Liver (tissue), 8 donors: ENCODE measurements at regions not wholly inside any gene's neighbourhood (a gene's known extent, or its start where the extent isn't known, plus 50 kb on each side); places are given as distances from the start of the nearest gene placed in this dataset.

Experiments
- DNase-seq: peaks from one replicate; pipeline ENCODE4 v3.0.0-alpha.2; 2017; ENCODE audit warnings: low spot score
- H3K27ac ChIP-seq, 2 donors: one replicate each; pipeline ENCODE4 v1.7.0; 2013; ENCODE audit warnings: inconsistent platforms in 2 of 2, low read length in 2 of 2, control low read depth in 1 of 2, low read depth in 1 of 2, mild to moderate bottlenecking in 1 of 2
- H3K27me3 ChIP-seq, 4 donors: one replicate each; pipeline versions ENCODE4 v1.6.1 to v1.7.0; 2013; ENCODE audit warnings: low read length in 3 of 4, inconsistent platforms in 1 of 4, mild to moderate bottlenecking in 1 of 4, moderate library complexity in 1 of 4; ENCODE audit not compliant: control insufficient read depth in 4 of 4, insufficient read depth in 4 of 4
- H3K36me3 ChIP-seq, 4 donors: one replicate each; pipeline versions ENCODE4 v1.6.1 to v1.7.0; 2013; ENCODE audit warnings: low read length in 3 of 4, mild to moderate bottlenecking in 3 of 4, low read depth in 1 of 4, moderate library complexity in 1 of 4; ENCODE audit not compliant: control insufficient read depth in 4 of 4, insufficient read depth in 3 of 4
- H3K4me1 ChIP-seq, 4 donors: one replicate each; pipeline versions ENCODE4 v1.6.1 to v1.7.0; 2013; ENCODE audit warnings: low read length in 3 of 4, mild to moderate bottlenecking in 3 of 4, moderate library complexity in 1 of 4; ENCODE audit not compliant: control insufficient read depth in 4 of 4, insufficient read depth in 4 of 4
- H3K4me3 ChIP-seq, 3 donors: one replicate each; pipeline versions ENCODE4 v1.6.1 to v1.7.0; 2013; ENCODE audit warnings: low read length in 3 of 3, control low read depth in 1 of 3, low read depth in 1 of 3, mild to moderate bottlenecking in 1 of 3
- H3K9ac ChIP-seq, 2 donors: one replicate each; pipeline ENCODE4 v1.7.0; 2013; ENCODE audit warnings: low read length in 2 of 2, mild to moderate bottlenecking in 2 of 2, moderate library complexity in 2 of 2, control low read depth in 1 of 2, low read depth in 1 of 2
- H3K9me3 ChIP-seq, 4 donors: one replicate each; pipeline versions ENCODE4 v1.6.1 to v1.7.0; 2013; ENCODE audit warnings: low read length in 3 of 4; ENCODE audit not compliant: control insufficient read depth in 4 of 4
- FOXA2 ChIP-seq: IDR thresholded peaks from 2 replicates; pipeline ENCODE4 v1.6.1; 2016; ENCODE audit warnings: antibody characterized with exemption
- HNF4A ChIP-seq, 2 donors: conservative IDR thresholded peaks; 2 replicates each; pipeline ENCODE4 v1.6.1; 2016; ENCODE audit warnings: antibody characterized with exemption in 2 of 2, mild to moderate bottlenecking in 2 of 2
- HNF4G ChIP-seq: IDR thresholded peaks from 2 replicates; pipeline ENCODE4 v1.6.1; 2016; ENCODE audit warnings: antibody characterized with exemption
- NR2F2 ChIP-seq: IDR thresholded peaks from 2 replicates; pipeline ENCODE4 v1.6.1; 2016; ENCODE audit warnings: antibody characterized with exemption
- RAD21 ChIP-seq, 2 donors: IDR thresholded peaks; 2 replicates each; pipeline ENCODE4 v1.6.1; 2016; ENCODE audit warnings: antibody characterized with exemption in 2 of 2, mild to moderate bottlenecking in 2 of 2
- SP1 ChIP-seq: IDR thresholded peaks from 2 replicates; pipeline ENCODE4 v1.6.1; 2018; ENCODE audit warnings: antibody characterized with exemption, mild to moderate bottlenecking
- TAF1 ChIP-seq: conservative IDR thresholded peaks from 2 replicates; pipeline ENCODE4 v1.6.1; 2016; ENCODE audit warnings: antibody characterized with exemption, mild to moderate bottlenecking
- YY1 ChIP-seq: IDR thresholded peaks from 2 replicates; pipeline ENCODE4 v1.6.1; 2016; ENCODE audit warnings: antibody characterized with exemption, mild to moderate bottlenecking
- WGBS: extraction: QIAGEN DNeasy Blood & Tissue Kit; methylation state at CpG from one replicate; pipeline ENCODE4 v1.1.7; 2013; 5-methylcytosine and 5-hydroxymethylcytosine counted together
- TF ChIP-seq, protein P1 (sequence below): fragments of 150-350 bp; IDR thresholded peaks from 2 replicates; pipeline ENCODE4 v1.5.1; 2017; ENCODE audit warnings: improper control_type of control experiment, low read depth, low read length; ENCODE audit not compliant: missing input control
- TF ChIP-seq, protein P2 (sequence below): IDR thresholded peaks from 2 replicates; pipeline ENCODE4 v1.6.1; 2016; ENCODE audit warnings: antibody characterized with exemption
- TF ChIP-seq, protein P3 (sequence below): IDR thresholded peaks from 2 replicates; pipeline ENCODE4 v1.6.1; 2016; ENCODE audit warnings: antibody characterized with exemption
- TF ChIP-seq, protein P4 (sequence below): IDR thresholded peaks from 2 replicates; pipeline ENCODE4 v1.6.1; 2016; ENCODE audit warnings: antibody characterized with exemption, mild to moderate bottlenecking
- donor health status: healthy.
- donor health status: healthy.
- donor health status: healthy.
- donor health status: healthy.
- donor health status: healthy.

DNA sequence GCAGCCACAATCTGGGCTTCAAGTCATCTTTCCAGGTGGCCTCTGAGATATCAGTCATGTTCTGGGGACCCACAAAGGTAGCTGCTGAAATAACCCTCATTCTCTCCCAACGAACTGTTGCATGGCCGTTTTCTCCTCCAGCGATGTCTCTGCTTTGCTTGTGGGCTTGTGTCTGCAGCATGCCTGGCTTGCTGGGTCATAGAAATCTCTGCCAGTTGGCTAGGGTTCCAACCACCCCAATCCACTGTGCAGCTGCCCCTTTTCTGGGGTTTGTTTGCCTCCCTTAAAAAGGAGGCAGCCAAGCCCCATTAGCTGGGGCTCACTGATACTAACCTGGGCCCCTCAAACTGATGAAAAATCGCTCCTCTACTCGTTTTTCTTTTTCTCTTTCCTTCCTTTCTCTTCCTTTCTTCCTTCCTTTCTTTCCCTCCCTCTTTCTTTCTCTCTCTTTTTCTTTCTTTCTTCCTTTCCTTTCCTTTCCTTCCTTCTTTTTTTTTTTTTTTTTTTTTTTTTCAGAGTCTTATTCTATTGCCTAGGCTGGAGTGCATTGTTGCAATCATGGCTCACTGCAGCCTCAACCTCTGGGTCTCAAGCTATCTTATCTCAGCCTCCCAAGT is 680.0 kb downstream of the EPHA4 start (continued):
- TF ChIP-seq, protein P1, sequence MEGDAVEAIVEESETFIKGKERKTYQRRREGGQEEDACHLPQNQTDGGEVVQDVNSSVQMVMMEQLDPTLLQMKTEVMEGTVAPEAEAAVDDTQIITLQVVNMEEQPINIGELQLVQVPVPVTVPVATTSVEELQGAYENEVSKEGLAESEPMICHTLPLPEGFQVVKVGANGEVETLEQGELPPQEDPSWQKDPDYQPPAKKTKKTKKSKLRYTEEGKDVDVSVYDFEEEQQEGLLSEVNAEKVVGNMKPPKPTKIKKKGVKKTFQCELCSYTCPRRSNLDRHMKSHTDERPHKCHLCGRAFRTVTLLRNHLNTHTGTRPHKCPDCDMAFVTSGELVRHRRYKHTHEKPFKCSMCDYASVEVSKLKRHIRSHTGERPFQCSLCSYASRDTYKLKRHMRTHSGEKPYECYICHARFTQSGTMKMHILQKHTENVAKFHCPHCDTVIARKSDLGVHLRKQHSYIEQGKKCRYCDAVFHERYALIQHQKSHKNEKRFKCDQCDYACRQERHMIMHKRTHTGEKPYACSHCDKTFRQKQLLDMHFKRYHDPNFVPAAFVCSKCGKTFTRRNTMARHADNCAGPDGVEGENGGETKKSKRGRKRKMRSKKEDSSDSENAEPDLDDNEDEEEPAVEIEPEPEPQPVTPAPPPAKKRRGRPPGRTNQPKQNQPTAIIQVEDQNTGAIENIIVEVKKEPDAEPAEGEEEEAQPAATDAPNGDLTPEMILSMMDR, result no peak
- TF ChIP-seq YY1, result no peak
- no peak for TF ChIP-seq HNF4A (conservative IDR thresholded peaks at IDR 0.05)
- no peak for TF ChIP-seq SP1
- no peak for TF ChIP-seq FOXA2

DNA sequence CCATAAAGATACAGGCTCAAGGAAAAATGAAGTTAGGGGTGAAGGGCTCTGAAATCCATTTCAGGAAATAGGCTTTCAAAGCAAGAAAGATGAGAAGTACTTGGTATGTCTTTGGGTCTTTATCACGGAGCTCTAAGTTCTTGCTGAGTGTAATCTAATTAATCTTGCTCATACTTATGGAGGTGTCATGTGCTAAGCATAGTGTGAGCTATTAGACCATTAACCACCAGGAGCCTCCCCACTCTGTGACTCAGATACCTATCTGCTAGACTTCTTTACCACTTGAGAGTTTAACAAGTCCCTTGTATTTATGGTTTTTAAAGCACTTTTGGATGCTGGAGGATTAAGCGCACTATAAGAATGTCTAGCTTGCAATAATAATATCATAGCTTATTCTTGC is 678.7 kb downstream of the EPHA4 start:
- Histone ChIP-seq H3K9ac (no peak overlapping the region), H3K36me3 (no peaks in the 10 kb centered on the region), H3K27me3 (no peaks in the 10 kb centered on the region), H3K4me1 (no peaks in the 10 kb centered on the region), H3K4me3 (no peak overlapping the region), H3K27ac (no peak overlapping the region), H3K9me3 (no peaks in the 10 kb centered on the region)
- DNase-seq, result no peak
- 65% methylated on average over 2 of the region's 2 CpGs for WGBS
- TF ChIP-seq TAF1, result no peak
- TF ChIP-seq, protein P2, sequence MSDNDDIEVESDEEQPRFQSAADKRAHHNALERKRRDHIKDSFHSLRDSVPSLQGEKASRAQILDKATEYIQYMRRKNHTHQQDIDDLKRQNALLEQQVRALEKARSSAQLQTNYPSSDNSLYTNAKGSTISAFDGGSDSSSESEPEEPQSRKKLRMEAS, result no peak
- TF ChIP-seq HNF4A (conservative IDR thresholded peaks at IDR 0.05), result no peak
- no peak for TF ChIP-seq RAD21 (IDR thresholded peaks at IDR 0.05)
- no peak for TF ChIP-seq NR2F2
- TF ChIP-seq HNF4G, result no peak

DNA sequence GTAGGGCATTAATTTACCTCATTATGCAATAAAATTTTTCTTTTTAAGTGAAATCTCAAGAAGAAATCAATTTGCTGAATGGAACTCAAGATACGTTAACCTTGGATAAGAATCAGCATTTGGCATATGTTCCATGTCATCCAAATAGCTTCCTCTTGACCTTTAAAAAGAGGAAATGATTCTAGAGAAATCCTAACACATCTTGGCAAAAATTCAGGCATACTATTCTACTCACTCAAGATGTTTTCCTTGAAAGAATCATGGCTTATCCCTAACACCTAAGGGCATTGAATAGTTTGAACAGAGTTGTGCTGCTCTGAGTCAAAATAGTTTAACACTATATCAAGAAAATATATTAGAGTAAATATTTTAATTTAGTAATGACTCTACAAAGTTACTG is 678.0 kb downstream of the EPHA4 start:
- Histone ChIP-seq H3K36me3 (no peaks in the 10 kb centered on the region), H3K9me3 (no peaks in the 10 kb centered on the region), H3K27ac (no peak overlapping the region), H3K4me1 (no peaks in the 10 kb centered on the region), H3K9ac (no peak overlapping the region), H3K4me3 (no peak overlapping the region), H3K27me3 (no peaks in the 10 kb centered on the region)
- DNase-seq, result no peak
- 50% methylated on average over 1 of the region's 1 CpG for WGBS
- TF ChIP-seq, protein P3, sequence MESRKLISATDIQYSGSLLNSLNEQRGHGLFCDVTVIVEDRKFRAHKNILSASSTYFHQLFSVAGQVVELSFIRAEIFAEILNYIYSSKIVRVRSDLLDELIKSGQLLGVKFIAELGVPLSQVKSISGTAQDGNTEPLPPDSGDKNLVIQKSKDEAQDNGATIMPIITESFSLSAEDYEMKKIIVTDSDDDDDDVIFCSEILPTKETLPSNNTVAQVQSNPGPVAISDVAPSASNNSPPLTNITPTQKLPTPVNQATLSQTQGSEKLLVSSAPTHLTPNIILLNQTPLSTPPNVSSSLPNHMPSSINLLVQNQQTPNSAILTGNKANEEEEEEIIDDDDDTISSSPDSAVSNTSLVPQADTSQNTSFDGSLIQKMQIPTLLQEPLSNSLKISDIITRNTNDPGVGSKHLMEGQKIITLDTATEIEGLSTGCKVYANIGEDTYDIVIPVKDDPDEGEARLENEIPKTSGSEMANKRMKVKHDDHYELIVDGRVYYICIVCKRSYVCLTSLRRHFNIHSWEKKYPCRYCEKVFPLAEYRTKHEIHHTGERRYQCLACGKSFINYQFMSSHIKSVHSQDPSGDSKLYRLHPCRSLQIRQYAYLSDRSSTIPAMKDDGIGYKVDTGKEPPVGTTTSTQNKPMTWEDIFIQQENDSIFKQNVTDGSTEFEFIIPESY, result no peak
- no peak for TF ChIP-seq SP1
- TF ChIP-seq, protein P4, sequence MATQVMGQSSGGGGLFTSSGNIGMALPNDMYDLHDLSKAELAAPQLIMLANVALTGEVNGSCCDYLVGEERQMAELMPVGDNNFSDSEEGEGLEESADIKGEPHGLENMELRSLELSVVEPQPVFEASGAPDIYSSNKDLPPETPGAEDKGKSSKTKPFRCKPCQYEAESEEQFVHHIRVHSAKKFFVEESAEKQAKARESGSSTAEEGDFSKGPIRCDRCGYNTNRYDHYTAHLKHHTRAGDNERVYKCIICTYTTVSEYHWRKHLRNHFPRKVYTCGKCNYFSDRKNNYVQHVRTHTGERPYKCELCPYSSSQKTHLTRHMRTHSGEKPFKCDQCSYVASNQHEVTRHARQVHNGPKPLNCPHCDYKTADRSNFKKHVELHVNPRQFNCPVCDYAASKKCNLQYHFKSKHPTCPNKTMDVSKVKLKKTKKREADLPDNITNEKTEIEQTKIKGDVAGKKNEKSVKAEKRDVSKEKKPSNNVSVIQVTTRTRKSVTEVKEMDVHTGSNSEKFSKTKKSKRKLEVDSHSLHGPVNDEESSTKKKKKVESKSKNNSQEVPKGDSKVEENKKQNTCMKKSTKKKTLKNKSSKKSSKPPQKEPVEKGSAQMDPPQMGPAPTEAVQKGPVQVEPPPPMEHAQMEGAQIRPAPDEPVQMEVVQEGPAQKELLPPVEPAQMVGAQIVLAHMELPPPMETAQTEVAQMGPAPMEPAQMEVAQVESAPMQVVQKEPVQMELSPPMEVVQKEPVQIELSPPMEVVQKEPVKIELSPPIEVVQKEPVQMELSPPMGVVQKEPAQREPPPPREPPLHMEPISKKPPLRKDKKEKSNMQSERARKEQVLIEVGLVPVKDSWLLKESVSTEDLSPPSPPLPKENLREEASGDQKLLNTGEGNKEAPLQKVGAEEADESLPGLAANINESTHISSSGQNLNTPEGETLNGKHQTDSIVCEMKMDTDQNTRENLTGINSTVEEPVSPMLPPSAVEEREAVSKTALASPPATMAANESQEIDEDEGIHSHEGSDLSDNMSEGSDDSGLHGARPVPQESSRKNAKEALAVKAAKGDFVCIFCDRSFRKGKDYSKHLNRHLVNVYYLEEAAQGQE, result no peak
